K562 (cell line): ENCODE measurements at regions not wholly inside any gene's neighbourhood (a gene's known extent, or its start where the extent isn't known, plus 50 kb on each side); places are given as distances from the start of the nearest gene placed in this dataset.

ENCODE experiments used
- CC2D1A ChIP-seq: fragments of 450-650 bp; IDR thresholded peaks from 2 replicates; pipeline ENCODE4 v1.6.1; 2017; ENCODE audit warnings: mild to moderate bottlenecking
- CHD4 ChIP-seq: fragments of 200-600 bp; sonication (generic); IDR thresholded peaks from 3 replicates; pipeline ENCODE4 v1.6.1; 2012; ENCODE audit warnings: low read depth, mild to moderate bottlenecking, mixed read lengths, low read length, inconsistent platforms; ENCODE audit not compliant: insufficient read depth, insufficient replicate concordance, poor library complexity, severe bottlenecking
- CSDE1 ChIP-seq, 2 experiments: fragments of 450-650 bp; IDR thresholded peaks; 2 replicates each; pipeline ENCODE4 v1.6.1; 2016; ENCODE audit warnings: mild to moderate bottlenecking in 1 of 2
- EHMT2 ChIP-seq: fragments of 450-650 bp; IDR thresholded peaks from 2 replicates; pipeline ENCODE4 v1.6.1; 2018; ENCODE audit warnings: antibody characterized with exemption
- EP300 ChIP-seq: IDR thresholded peaks from 2 replicates; pipeline ENCODE4 v1.6.1; 2012; ENCODE audit warnings: low read length, improper control_type of control experiment
- FOXJ3 ChIP-seq: sonication (generic); formaldehyde crosslinking; IDR thresholded peaks from 2 replicates; pipeline ENCODE4 v1.4.0; 2020; ENCODE audit warnings: mild to moderate bottlenecking, missing genetic modification reagents
- FOXK1 ChIP-seq: sonication (generic); formaldehyde crosslinking; IDR thresholded peaks from 2 replicates; pipeline ENCODE4 v1.8.0; 2022; ENCODE audit warnings: missing genetic modification reagents, mild to moderate bottlenecking, borderline replicate concordance
- HDAC3 ChIP-seq: fragments of 450-650 bp; IDR thresholded peaks from 2 replicates; pipeline ENCODE4 v1.6.1; 2018; ENCODE audit warnings: borderline replicate concordance, mild to moderate bottlenecking, moderate library complexity; ENCODE audit not compliant: partially characterized antibody
- KDM5B ChIP-seq: fragments of 200-600 bp; sonication (generic); IDR thresholded peaks from 2 replicates; pipeline ENCODE4 v1.6.1; 2012; ENCODE audit warnings: low read depth, mild to moderate bottlenecking, moderate library complexity, low read length, control low read depth, inconsistent platforms; ENCODE audit not compliant: insufficient replicate concordance
- MYBL2 ChIP-seq, 2 experiments: fragments of 450-650 bp in 1 of 2; sonication (generic) in 1 of 2; formaldehyde crosslinking in 1 of 2; IDR thresholded peaks; 2 replicates each; pipeline versions ENCODE4 v1.6.1 to v1.8.1; 2017 to 2022; ENCODE audit warnings: borderline replicate concordance in 1 of 2, inconsistent platforms in 1 of 2, low read depth in 1 of 2, mild to moderate bottlenecking in 1 of 2, missing genetic modification reagents in 1 of 2, moderate library complexity in 1 of 2
- MYC ChIP-seq, 2 experiments: fragments of 250-450 bp in 1 of 2; sonication (Bioruptor Pico) in 1 of 2; IDR thresholded peaks; 2 replicates each; pipeline versions ENCODE4 v1.5.1 to v1.6.1; 2012 to 2021; ENCODE audit warnings: low read depth in 2 of 2, borderline replicate concordance in 1 of 2, improper control_type of control experiment in 1 of 2, low read length in 1 of 2, mild to moderate bottlenecking in 1 of 2, moderate library complexity in 1 of 2
- PTTG1 ChIP-seq: fragments of 450-650 bp; IDR thresholded peaks from 2 replicates; pipeline ENCODE4 v1.6.1; 2016; ENCODE audit warnings: low read depth, mild to moderate bottlenecking, missing genetic modification characterization, missing compliant biosample characterization
- SMAD3 ChIP-seq: fragments of 450-650 bp; formaldehyde crosslinking; conservative IDR thresholded peaks from 2 replicates; pipeline ENCODE4 v1.4.0; 2020; ENCODE audit warnings: mild to moderate bottlenecking
- SRF ChIP-seq, 2 experiments: fragments of 250-450, 450-650 bp in 1 of 2; sonication (Bioruptor Pico) in 1 of 2; sonication (generic) in 1 of 2; formaldehyde crosslinking; IDR thresholded peaks; 2 replicates each; pipeline versions ENCODE4 v1.5.0 to v1.5.1; 2020 to 2022; ENCODE audit warnings: mild to moderate bottlenecking in 1 of 2, missing genetic modification reagents in 1 of 2
- SUPT5H ChIP-seq: fragments of 450-650 bp; IDR thresholded peaks from 2 replicates; pipeline ENCODE4 v1.6.1; 2016
- TAF15 ChIP-seq: fragments of 200-400 bp; formaldehyde crosslinking; IDR thresholded peaks from 2 replicates; pipeline ENCODE4 v1.6.1; 2017; ENCODE audit warnings: mild to moderate bottlenecking, low read depth, low read length, moderate library complexity
- TAF7 ChIP-seq: fragments of 450-650 bp; IDR thresholded peaks from 2 replicates; pipeline ENCODE4 v1.6.1; 2016; ENCODE audit warnings: missing genetic modification characterization, missing compliant biosample characterization
- TBP ChIP-seq: optimal IDR thresholded peaks from 2 replicates; pipeline ENCODE3; 2011; ENCODE audit warnings: low read depth, low read length, improper control_type of control experiment
- U2AF1 ChIP-seq: fragments of 200-400 bp; formaldehyde crosslinking; optimal IDR thresholded peaks from 2 replicates; pipeline ENCODE3; 2017; ENCODE audit warnings: mild to moderate bottlenecking, low read depth, low read length, moderate library complexity
- WHSC1 ChIP-seq: IDR thresholded peaks from one replicate; pipeline ENCODE4 v1.6.1; 2012; ENCODE audit warnings: low read length, control low read depth, inconsistent platforms
- ZBTB7A ChIP-seq: IDR thresholded peaks from 2 replicates; pipeline ENCODE4 v1.6.1; 2011; ENCODE audit warnings: low read depth, mild to moderate bottlenecking, low read length, moderate library complexity, borderline replicate concordance; ENCODE audit not compliant: control insufficient read depth
- ZBTB8A ChIP-seq: fragments of 450-650 bp; IDR thresholded peaks from 2 replicates; pipeline ENCODE4 v1.6.1; 2018; ENCODE audit warnings: mild to moderate bottlenecking, moderate library complexity; ENCODE audit not compliant: partially characterized antibody
- ZNF184 ChIP-seq: sonication (generic); formaldehyde crosslinking; IDR thresholded peaks from 2 replicates; pipeline ENCODE4 v1.5.0; 2020; ENCODE audit warnings: missing genetic modification reagents
- ZNF212 ChIP-seq: fragments of 450-650 bp; formaldehyde crosslinking; IDR thresholded peaks from 2 replicates; pipeline ENCODE4 v1.4.0; 2020; ENCODE audit warnings: mild to moderate bottlenecking
- ZNF280A ChIP-seq: fragments of 450-650 bp; IDR thresholded peaks from 2 replicates; pipeline ENCODE4 v1.6.1; 2018; ENCODE audit warnings: mild to moderate bottlenecking, low read depth; ENCODE audit not compliant: partially characterized antibody
- ZNF354B ChIP-seq: fragments of 250-450 bp; sonication (Bioruptor Pico); IDR thresholded peaks from 2 replicates; pipeline ENCODE4 v1.4.0; 2020
- ZNF384 ChIP-seq: IDR thresholded peaks from 2 replicates; pipeline ENCODE4 v1.6.1; 2012; ENCODE audit warnings: low read depth, low read length, improper control_type of control experiment
- ZNF551 ChIP-seq: fragments of 250-450 bp; sonication (Bioruptor Pico); IDR thresholded peaks from 2 replicates; pipeline ENCODE4 v1.5.0; 2021; ENCODE audit warnings: mild to moderate bottlenecking, moderate library complexity
- ZNF644 ChIP-seq: fragments of 200-800 bp; sonication (Bioruptor generic); IDR thresholded peaks from 2 replicates; pipeline ENCODE4 v1.6.1; 2016; ENCODE audit warnings: low read depth, missing genetic modification characterization, missing compliant biosample characterization

- no peak; the same call in 1 of the 2 replicates for TF ChIP-seq MYBL2 (IDR thresholded peaks at IDR 0.05; ENCODE audit: low read depth)
- TF ChIP-seq MYBL2 (CRISPR knock-in tag; IDR thresholded peaks at IDR 0.05; ENCODE audit: borderline replicate concordance): no peak
- no peak for TF ChIP-seq TAF15
- TF ChIP-seq SRF (CRISPR knock-in tag; IDR thresholded peaks at IDR 0.05): no peak; a peak in 1 of 4 replicates
- no peak for TF ChIP-seq EHMT2
- peak; percentile 8 for TF ChIP-seq MYC (IDR thresholded peaks at IDR 0.05; ENCODE audit: low read depth, low read length)
- no peak for TF ChIP-seq MYC (CRISPR knock-in tag; IDR thresholded peaks at IDR 0.05; ENCODE audit: borderline replicate concordance, low read depth)
- no peak for TF ChIP-seq HDAC3
- no peak for TF ChIP-seq ZNF551 (CRISPR knock-in tag)
- TF ChIP-seq ZNF384: peak; percentile 96
- TF ChIP-seq CC2D1A: no peak
- no peak for TF ChIP-seq ZNF354B (CRISPR knock-in tag)
- peak; percentile 62 for TF ChIP-seq KDM5B
- TF ChIP-seq FOXJ3 (CRISPR knock-in tag): no peak
- TF ChIP-seq TBP: peak; percentile 85
- no peak for TF ChIP-seq SMAD3 (CRISPR knock-in tag)
- TF ChIP-seq ZNF184: no peak
- peak; percentile 86 for TF ChIP-seq ZNF644
- TF ChIP-seq CSDE1 (IDR thresholded peaks at IDR 0.05): no peak
- TF ChIP-seq ZBTB8A: no peak
- peak; percentile 56 for TF ChIP-seq EP300
- no peak for TF ChIP-seq ZNF280A
- no peak for TF ChIP-seq WHSC1
- no peak for TF ChIP-seq ZNF212 (CRISPR knock-in tag)
- TF ChIP-seq TAF7 (tag): 0 out of 2 replicates have a peak, but pooled peaks have one; percentile 27
- peak; percentile 74; the same call in 1 of the 2 replicates for TF ChIP-seq ZBTB7A
- peak; percentile 37 for TF ChIP-seq CHD4
- no peak for TF ChIP-seq PTTG1 (tag)
- TF ChIP-seq FOXK1 (CRISPR knock-in tag): no peak
- peak; percentile 18 for TF ChIP-seq U2AF1
- TF ChIP-seq SUPT5H: no peak
Observed at GRCh38 chr12:116358893-116359761, 81.6 kb upstream of the MED13L start (continued).
